ENCODE measurements at regions not wholly inside any gene's neighbourhood (a gene's known extent, or its start where the extent isn't known, plus 50 kb on each side); places are given as distances from the start of the nearest gene placed in this dataset.

DNA sequence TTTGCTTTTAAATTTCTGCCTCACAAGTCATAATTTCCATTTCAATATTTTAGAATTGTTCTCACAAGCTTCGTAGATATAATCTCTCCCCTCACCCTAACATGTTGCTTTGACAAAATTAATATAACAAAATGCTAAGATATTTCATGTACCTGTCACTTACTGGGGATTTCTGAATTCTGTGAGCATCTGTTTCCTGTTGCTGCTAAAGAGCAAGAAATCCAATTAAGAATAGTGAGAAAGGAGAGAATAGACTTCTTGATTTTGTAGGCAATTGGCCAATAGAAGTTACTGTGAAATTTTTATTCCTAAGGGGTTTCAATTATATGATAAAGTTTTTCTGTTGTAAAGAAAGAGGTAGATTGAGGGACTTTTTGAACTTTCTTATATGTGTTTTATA lies 796.5 kb upstream of the ARRDC3 start:
- no peak overlapping the region for H3K4me2 ChIP-seq (ENCODE audit: low read depth, low read length, poor library complexity, severe bottlenecking)
- no peak overlapping the region for H3K4me3 ChIP-seq (ENCODE audit: low read length, poor library complexity, severe bottlenecking)
- no peaks in the 10 kb centered on the region for H3F3A ChIP-seq (ENCODE audit: low read depth)
- H3K79me2 ChIP-seq (ENCODE audit: insufficient read depth, low read length) = no peaks in the 10 kb centered on the region
- no peaks in the 10 kb centered on the region for H3K27me3 ChIP-seq (ENCODE audit: insufficient read depth, low read length, poor library complexity, severe bottlenecking)
- H2AFZ ChIP-seq (ENCODE audit: low read length) = no peak overlapping the region
- TF ChIP-seq, protein P1, sequence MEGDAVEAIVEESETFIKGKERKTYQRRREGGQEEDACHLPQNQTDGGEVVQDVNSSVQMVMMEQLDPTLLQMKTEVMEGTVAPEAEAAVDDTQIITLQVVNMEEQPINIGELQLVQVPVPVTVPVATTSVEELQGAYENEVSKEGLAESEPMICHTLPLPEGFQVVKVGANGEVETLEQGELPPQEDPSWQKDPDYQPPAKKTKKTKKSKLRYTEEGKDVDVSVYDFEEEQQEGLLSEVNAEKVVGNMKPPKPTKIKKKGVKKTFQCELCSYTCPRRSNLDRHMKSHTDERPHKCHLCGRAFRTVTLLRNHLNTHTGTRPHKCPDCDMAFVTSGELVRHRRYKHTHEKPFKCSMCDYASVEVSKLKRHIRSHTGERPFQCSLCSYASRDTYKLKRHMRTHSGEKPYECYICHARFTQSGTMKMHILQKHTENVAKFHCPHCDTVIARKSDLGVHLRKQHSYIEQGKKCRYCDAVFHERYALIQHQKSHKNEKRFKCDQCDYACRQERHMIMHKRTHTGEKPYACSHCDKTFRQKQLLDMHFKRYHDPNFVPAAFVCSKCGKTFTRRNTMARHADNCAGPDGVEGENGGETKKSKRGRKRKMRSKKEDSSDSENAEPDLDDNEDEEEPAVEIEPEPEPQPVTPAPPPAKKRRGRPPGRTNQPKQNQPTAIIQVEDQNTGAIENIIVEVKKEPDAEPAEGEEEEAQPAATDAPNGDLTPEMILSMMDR (conservative IDR thresholded peaks at IDR 0.05; ENCODE audit: low read length) = no peak
- TF ChIP-seq EZH2phosphoT487 (IDR thresholded peaks at IDR 0.05; ENCODE audit: borderline replicate concordance) = no peak
- H3K9me3 ChIP-seq (ENCODE audit: insufficient read depth, low read depth, low read length) = no peaks in the 10 kb centered on the region
- H4K20me1 ChIP-seq (ENCODE audit: insufficient read depth, low read length, poor library complexity, severe bottlenecking) = no peaks in the 10 kb centered on the region
- H3K9ac ChIP-seq (ENCODE audit: low read depth, low read length, poor library complexity, severe bottlenecking) = no peak overlapping the region
- no peaks in the 10 kb centered on the region for H3K4me1 ChIP-seq (ENCODE audit: insufficient read depth, low read length, poor library complexity, severe bottlenecking)
- H3K36me3 ChIP-seq (ENCODE audit: insufficient read depth, low read length) = no peaks in the 10 kb centered on the region
- H3K9me2 ChIP-seq (replicated peaks; ENCODE audit: low read depth, low read length) = no peaks in the 10 kb centered on the region

DNA sequence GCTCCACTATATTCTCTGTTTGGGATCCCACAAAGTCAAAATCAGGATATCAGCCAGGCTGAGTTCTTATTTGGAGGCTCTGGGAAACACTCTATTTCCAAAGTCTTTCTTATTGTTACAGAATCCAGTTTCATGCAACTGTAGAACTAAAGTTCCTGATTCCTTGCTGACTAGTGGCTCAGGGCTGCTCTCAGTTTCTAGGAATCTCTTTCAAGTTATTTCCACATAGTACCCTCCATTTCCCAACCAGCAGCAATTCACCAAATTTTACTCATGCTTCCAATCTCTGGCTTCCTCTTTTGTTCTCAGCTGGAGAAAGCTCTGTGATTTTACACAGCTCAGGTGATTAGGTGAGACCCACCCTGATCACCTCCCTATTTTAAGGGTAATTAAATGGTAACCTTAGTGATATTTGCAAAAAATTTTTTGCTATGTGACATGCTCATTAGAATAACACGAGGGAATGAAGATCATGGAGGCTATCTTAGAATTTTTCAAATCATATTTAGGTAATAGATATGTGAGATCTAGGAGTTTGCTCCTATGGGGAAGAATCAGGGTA lies 794.9 kb upstream of the ARRDC3 start:
- no peaks in the 10 kb centered on the region for H3K36me3 ChIP-seq (ENCODE audit: insufficient read depth, low read length)
- H3K9me3 ChIP-seq (ENCODE audit: insufficient read depth, low read depth, low read length) = no peaks in the 10 kb centered on the region
- H3K4me2 ChIP-seq (ENCODE audit: low read depth, low read length, poor library complexity, severe bottlenecking) = no peak overlapping the region
- H3K4me1 ChIP-seq (ENCODE audit: insufficient read depth, low read length, poor library complexity, severe bottlenecking) = no peaks in the 10 kb centered on the region
- no peaks in the 10 kb centered on the region for H3K9me2 ChIP-seq (replicated peaks; ENCODE audit: low read depth, low read length)
- no peaks in the 10 kb centered on the region for H3K79me2 ChIP-seq (ENCODE audit: insufficient read depth, low read length)
- H2AFZ ChIP-seq (ENCODE audit: low read length) = no peak overlapping the region
- no peaks in the 10 kb centered on the region for H3K27me3 ChIP-seq (ENCODE audit: insufficient read depth, low read length, poor library complexity, severe bottlenecking)
- H3K4me3 ChIP-seq (ENCODE audit: low read length, poor library complexity, severe bottlenecking) = no peak overlapping the region
- H3K9ac ChIP-seq (ENCODE audit: low read depth, low read length, poor library complexity, severe bottlenecking) = no peak overlapping the region
- TF ChIP-seq EZH2phosphoT487 (IDR thresholded peaks at IDR 0.05; ENCODE audit: borderline replicate concordance) = no peak
- TF ChIP-seq, protein P1 (conservative IDR thresholded peaks at IDR 0.05; ENCODE audit: low read length) = no peak
- H4K20me1 ChIP-seq (ENCODE audit: insufficient read depth, low read length, poor library complexity, severe bottlenecking) = no peaks in the 10 kb centered on the region
- no peaks in the 10 kb centered on the region for H3F3A ChIP-seq (ENCODE audit: low read depth)

DNA sequence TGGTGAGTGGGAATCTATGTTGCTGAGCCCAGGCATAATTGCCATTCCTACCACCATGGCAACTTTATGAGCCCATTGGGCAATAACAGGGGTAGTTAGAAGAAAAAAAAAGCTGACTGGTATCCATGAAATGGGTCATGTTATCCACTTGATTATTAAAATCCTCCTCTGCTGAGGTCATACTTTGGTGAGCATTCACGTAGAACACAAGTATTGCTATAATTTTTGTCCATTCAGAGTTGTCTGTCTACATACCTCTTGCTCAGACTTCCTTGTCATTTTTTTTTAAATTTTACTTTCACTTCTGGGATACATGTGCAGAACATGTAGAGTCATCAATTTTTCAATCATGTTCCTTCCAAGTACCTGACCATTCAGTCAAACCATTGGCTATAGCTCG lies 780.8 kb upstream of the ARRDC3 start:
- H3K36me3 ChIP-seq (ENCODE audit: insufficient read depth, low read length) = no peaks in the 10 kb centered on the region
- TF ChIP-seq, protein P1 (conservative IDR thresholded peaks at IDR 0.05; ENCODE audit: low read length) = no peak
- TF ChIP-seq EZH2phosphoT487 (IDR thresholded peaks at IDR 0.05; ENCODE audit: borderline replicate concordance) = no peak
- H3K4me3 ChIP-seq (ENCODE audit: low read length, poor library complexity, severe bottlenecking) = no peak overlapping the region
- H3K27me3 ChIP-seq (ENCODE audit: insufficient read depth, low read length, poor library complexity, severe bottlenecking) = no peaks in the 10 kb centered on the region
- H3K79me2 ChIP-seq (ENCODE audit: insufficient read depth, low read length) = no peaks in the 10 kb centered on the region
- H3K4me2 ChIP-seq (ENCODE audit: low read depth, low read length, poor library complexity, severe bottlenecking) = no peak overlapping the region
- H3K9ac ChIP-seq (ENCODE audit: low read depth, low read length, poor library complexity, severe bottlenecking) = no peak overlapping the region
- no peaks in the 10 kb centered on the region for H3F3A ChIP-seq (ENCODE audit: low read depth)
- no peaks in the 10 kb centered on the region for H3K4me1 ChIP-seq (ENCODE audit: insufficient read depth, low read length, poor library complexity, severe bottlenecking)
- no peaks in the 10 kb centered on the region for H4K20me1 ChIP-seq (ENCODE audit: insufficient read depth, low read length, poor library complexity, severe bottlenecking)
- no peak overlapping the region for H2AFZ ChIP-seq (ENCODE audit: low read length)
- no peaks in the 10 kb centered on the region for H3K9me3 ChIP-seq (ENCODE audit: insufficient read depth, low read depth, low read length)
- H3K9me2 ChIP-seq (replicated peaks; ENCODE audit: low read depth, low read length) = no peaks in the 10 kb centered on the region

All from Loucy (cell line).